WERI-Rb-1 (cell line): ENCODE measurements at regions not wholly inside any gene's neighbourhood (a gene's known extent, or its start where the extent isn't known, plus 50 kb on each side); places are given as distances from the start of the nearest gene placed in this dataset.

Experiments used
- DNase-seq: peaks from one replicate; pipeline ENCODE4 v3.0.0-alpha.2; 2020
- H3K27ac ChIP-seq: fragments of 250-450 bp; sonication (Bioruptor Pico); 2 replicates; pipeline ENCODE4 v1.5.1; 2020; ENCODE audit warnings: mild to moderate bottlenecking, moderate library complexity
- H3K27me3 ChIP-seq: fragments of 250-450 bp; sonication (Bioruptor Pico); 2 replicates; pipeline ENCODE4 v1.5.1; 2021; ENCODE audit warnings: mild to moderate bottlenecking, low read depth, moderate library complexity; ENCODE audit not compliant: insufficient read depth, severe bottlenecking
- H3K36me3 ChIP-seq: fragments of 250-450 bp; sonication (Bioruptor Pico); 2 replicates; pipeline ENCODE4 v1.5.1; 2020; ENCODE audit warnings: mild to moderate bottlenecking, moderate library complexity
- H3K4me3 ChIP-seq: 2 replicates; pipeline ENCODE4 v1.5.1; 2011; ENCODE audit warnings: low read depth, mild to moderate bottlenecking, control low read depth, low read length
- H3K9me3 ChIP-seq: fragments of 250-450 bp; sonication (Bioruptor Pico); 2 replicates; pipeline ENCODE4 v1.5.1; 2021; ENCODE audit warnings: mild to moderate bottlenecking, moderate library complexity; ENCODE audit not compliant: severe bottlenecking
- TF ChIP-seq, protein P1 (sequence below): IDR thresholded peaks from 2 replicates; pipeline ENCODE4 v1.5.1; 2011; ENCODE audit warnings: low read depth, mild to moderate bottlenecking, control low read depth, inconsistent platforms, low read length

DNA sequence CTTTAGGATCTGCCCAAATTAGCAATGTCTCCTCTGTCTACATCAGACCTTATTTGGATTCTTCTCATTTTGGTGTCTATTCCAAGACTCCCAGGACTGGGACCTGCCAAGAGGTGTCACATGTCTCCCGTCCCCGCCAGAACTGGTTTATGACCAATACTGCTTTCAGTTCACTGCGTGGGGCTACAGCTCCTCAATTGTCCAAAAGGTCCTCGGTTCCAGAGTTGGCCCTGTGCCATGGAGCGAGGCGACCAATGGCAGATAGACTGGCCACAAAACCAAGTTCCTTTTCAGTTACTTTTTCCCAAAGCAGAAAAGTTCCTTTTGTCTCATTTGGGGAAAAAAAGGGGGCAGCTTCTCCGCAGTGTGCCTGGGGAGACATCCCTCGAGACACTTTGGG, 144.1 kb upstream of the ZNF236 start:
- TF ChIP-seq, protein P1, sequence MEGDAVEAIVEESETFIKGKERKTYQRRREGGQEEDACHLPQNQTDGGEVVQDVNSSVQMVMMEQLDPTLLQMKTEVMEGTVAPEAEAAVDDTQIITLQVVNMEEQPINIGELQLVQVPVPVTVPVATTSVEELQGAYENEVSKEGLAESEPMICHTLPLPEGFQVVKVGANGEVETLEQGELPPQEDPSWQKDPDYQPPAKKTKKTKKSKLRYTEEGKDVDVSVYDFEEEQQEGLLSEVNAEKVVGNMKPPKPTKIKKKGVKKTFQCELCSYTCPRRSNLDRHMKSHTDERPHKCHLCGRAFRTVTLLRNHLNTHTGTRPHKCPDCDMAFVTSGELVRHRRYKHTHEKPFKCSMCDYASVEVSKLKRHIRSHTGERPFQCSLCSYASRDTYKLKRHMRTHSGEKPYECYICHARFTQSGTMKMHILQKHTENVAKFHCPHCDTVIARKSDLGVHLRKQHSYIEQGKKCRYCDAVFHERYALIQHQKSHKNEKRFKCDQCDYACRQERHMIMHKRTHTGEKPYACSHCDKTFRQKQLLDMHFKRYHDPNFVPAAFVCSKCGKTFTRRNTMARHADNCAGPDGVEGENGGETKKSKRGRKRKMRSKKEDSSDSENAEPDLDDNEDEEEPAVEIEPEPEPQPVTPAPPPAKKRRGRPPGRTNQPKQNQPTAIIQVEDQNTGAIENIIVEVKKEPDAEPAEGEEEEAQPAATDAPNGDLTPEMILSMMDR = no peak
- H3K9me3 ChIP-seq = no peaks in the 10 kb centered on the region
- no peak for DNase-seq
- H3K36me3 ChIP-seq = no peaks in the 10 kb centered on the region
- H3K27me3 ChIP-seq = no peaks in the 10 kb centered on the region
- no peak overlapping the region for H3K4me3 ChIP-seq
- H3K27ac ChIP-seq = no peak overlapping the region

DNA sequence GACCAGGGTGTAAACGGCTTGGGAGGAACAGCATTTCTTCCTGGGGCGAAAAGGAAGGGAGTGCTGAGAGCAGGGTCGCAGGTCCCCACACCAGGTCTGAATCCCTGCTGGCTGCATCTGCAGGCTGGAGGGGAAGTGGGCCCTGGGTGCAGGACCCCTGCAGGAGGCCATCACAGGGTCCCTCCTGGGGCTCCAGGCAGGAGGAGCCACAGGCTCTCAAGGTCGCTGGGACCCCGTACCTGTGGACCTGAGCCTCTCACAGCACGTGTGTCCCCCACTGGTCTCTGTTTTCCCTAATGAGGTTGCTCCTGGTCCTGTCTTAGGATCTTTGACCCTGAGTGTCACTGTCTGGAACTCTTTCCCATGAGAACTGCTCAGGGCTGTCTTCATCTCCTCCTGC, 147.8 kb upstream of the ZNF236 start:
- Histone ChIP-seq H3K4me3 (no peak overlapping the region), H3K27me3 (no peaks in the 10 kb centered on the region), H3K27ac (no peak overlapping the region), H3K36me3 (no peaks in the 10 kb centered on the region), H3K9me3 (peaks cover 3% of the 10 kb centered on the region)
- TF ChIP-seq, protein P1 = no peak
- DNase-seq = no peak

DNA sequence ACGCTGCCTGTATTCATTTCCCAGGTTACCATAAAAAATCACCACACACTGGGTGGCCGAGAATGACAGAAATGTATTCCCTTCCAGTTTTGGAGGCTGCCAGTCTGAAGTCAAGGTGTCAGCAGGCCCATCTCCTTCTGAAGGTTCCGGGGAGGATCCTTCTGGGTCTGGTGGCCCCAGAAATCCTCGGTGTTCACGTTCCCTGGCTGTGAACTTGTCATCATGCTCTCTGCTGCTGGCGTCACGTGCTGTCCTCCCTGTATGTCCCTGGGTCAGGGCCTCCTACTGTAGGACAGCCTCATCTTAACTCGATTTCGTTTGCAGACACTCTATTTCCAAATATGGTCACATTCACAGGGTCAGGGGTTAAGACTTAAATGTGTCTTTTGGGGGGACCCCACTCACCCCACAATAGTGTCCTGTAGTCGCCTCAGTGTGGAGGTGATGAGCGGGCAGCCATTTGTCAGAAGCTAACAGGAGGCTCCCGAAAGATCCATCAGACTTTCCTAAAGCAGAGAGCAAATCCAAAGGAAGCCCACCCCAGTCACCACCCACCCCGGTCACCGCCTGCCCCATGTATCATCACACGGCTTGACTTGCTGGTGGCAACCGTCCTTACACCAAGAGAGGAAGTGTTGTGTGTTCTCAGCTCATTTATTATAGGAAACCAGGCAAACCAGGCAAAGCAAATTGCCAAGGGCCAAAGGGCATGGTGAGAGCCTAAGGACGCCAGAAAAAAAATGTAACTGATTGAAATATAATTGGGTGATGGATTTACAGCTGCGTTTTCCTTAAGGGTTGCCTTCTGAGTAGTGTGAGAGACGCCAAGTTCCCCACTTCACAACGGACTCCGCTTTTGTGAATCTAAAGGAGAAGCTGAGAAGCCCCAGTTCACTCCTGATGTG, 148.8 kb upstream of the ZNF236 start:
- no peak for DNase-seq
- Histone ChIP-seq H3K4me3 (no peak overlapping the region), H3K27ac (no peak overlapping the region), H3K27me3 (no peaks in the 10 kb centered on the region), H3K9me3 (peaks cover 3% of the 10 kb centered on the region), H3K36me3 (no peaks in the 10 kb centered on the region)
- TF ChIP-seq, protein P1 = no peak

DNA sequence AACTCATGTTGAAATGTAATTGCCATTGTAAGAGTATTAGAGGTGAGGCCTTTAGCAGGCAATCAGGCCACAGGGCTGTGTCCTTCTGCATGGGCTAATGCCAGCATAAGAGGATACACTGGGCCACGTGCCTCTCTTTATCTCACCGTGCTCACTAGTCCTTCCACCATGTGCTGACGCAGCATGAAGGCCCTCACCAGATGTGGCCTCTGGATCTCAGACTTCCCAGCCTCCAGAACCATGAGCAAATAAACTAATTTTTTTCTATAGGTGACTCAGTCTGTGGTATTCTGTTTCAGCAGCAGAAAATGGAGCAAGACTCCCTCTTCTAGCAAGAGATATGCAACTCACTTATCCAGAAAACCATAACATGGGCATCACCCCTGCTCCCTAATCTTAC, 149.7 kb upstream of the ZNF236 start:
- H3K4me3 ChIP-seq = no peak overlapping the region
- DNase-seq = peak; percentile 58

DNA sequence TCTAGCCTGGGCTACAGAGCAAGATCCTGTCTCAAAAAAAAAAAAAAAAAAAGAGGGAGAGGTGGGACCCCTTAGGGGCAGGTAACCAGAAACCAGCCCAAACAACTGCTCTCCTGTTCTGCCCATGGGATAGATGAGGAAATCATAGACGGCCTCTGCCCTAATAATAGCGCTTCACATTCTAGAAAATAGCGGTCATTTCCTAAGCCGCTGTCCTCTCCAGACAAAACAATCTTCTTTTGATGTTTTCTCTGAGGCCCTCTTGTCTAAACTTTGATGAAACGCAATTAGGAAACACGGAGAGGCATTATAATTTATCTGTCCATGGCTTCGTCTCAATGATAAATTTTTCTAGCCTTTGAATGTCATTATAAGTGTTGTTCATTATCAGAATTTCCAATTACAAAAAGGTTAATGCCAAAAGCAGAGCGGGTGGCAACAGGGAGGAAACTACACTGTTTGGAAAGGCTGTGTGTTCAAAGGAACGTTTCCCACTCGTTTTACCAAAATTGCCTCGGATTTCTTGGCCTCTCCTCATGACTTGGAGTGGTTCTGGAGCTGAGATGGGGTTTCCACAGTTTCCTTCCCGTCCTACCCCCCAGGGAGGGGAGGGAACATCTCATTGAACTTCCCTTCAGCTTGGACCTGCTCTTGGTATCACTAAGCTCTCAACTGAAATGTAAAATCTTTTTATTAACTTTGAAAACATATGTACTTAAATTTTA, 151.6 kb upstream of the ZNF236 start:
- Histone ChIP-seq H3K4me3 (no peak overlapping the region), H3K9me3 (peaks cover 3% of the 10 kb centered on the region), H3K27me3 (no peaks in the 10 kb centered on the region), H3K27ac (no peak overlapping the region), H3K36me3 (no peaks in the 10 kb centered on the region)
- TF ChIP-seq, protein P1 = no peak
- DNase-seq = no peak

More for the DNA sequence above, 149.7 kb upstream of the ZNF236 start:
- Histone ChIP-seq H3K27me3 (no peaks in the 10 kb centered on the region), H3K27ac (peak overlapping the region; percentile 6; the same call in 1 of the 2 replicates), H3K36me3 (no peaks in the 10 kb centered on the region), H3K9me3 (peaks cover 3% of the 10 kb centered on the region)
- TF ChIP-seq, protein P1 = no peak
